WTC11 (cell line): ENCODE measurements at regions not wholly inside any gene's neighbourhood (a gene's known extent, or its start where the extent isn't known, plus 50 kb on each side); places are given as distances from the start of the nearest gene placed in this dataset.

Experiments
- ATAC-seq: fragments of 200-7000 bp; cut with Tn5 transposase; 2 replicates; pipeline ENCODE4 v1.10.0; 2021; ENCODE audit warnings: mild to moderate bottlenecking, moderate library complexity
- CTCF ChIA-PET: fragments of 300-600 bp; sonication (Branson Sonifier 250); formaldehyde crosslinking; loops from one replicate; lab custom pipeline; 2021; ENCODE audit warnings: antibody characterized with exemption; lab: Charles Lee
- POLR2A ChIA-PET: fragments of 350-600 bp; sonication (Branson Sonifier 250); formaldehyde crosslinking; loops from one replicate; lab custom pipeline; 2021; ENCODE audit warnings: antibody characterized with exemption; lab: Charles Lee
- DNase-seq: peaks from one replicate; pipeline ENCODE4 v3.0.0; 2021; ENCODE audit warnings: low spot score
- H3K27ac Mint-ChIP-seq: 2 replicates; pipeline ENCODE4 v1.8.0; 2021; ENCODE audit warnings: mixed read lengths
- H3K27me3 Mint-ChIP-seq: 2 replicates; pipeline ENCODE4 v1.8.0; 2021; ENCODE audit warnings: low read depth, mild to moderate bottlenecking, moderate library complexity, mixed read lengths
- H3K36me3 Mint-ChIP-seq: 2 replicates; pipeline ENCODE4 v1.8.0; 2021; ENCODE audit warnings: mixed read lengths
- H3K4me1 Mint-ChIP-seq: 2 replicates; pipeline ENCODE4 v1.8.0; 2022; ENCODE audit warnings: mixed read lengths
- H3K4me3 Mint-ChIP-seq: 2 replicates; pipeline ENCODE4 v1.8.0; 2021; ENCODE audit warnings: mild to moderate bottlenecking, moderate library complexity, mixed read lengths
- H3K9me3 Mint-ChIP-seq: 2 replicates; pipeline ENCODE4 v1.8.0; 2021; ENCODE audit warnings: mixed read lengths
- EMX1 ChIP-seq: fragments of 250-450 bp; sonication (Bioruptor Pico); IDR thresholded peaks from 2 replicates; pipeline ENCODE4 v1.8.0; 2021; ENCODE audit warnings: mild to moderate bottlenecking
- ESRRA ChIP-seq: sonication (generic); formaldehyde crosslinking; IDR thresholded peaks from 2 replicates; pipeline ENCODE4 v1.8.1; 2022; ENCODE audit warnings: mild to moderate bottlenecking, missing genetic modification reagents, borderline replicate concordance
- IRF2 ChIP-seq: sonication (generic); formaldehyde crosslinking; IDR thresholded peaks from 2 replicates; pipeline ENCODE4 v1.8.0; 2022; ENCODE audit warnings: low read depth, missing genetic modification reagents, borderline replicate concordance
- KAT7 ChIP-seq: sonication (generic); formaldehyde crosslinking; IDR thresholded peaks from 2 replicates; pipeline ENCODE4 v1.8.1; 2023; ENCODE audit warnings: missing genetic modification reagents, mild to moderate bottlenecking, borderline replicate concordance
- NFYB ChIP-seq: sonication (generic); formaldehyde crosslinking; conservative IDR thresholded peaks from 2 replicates; pipeline ENCODE4 v1.8.0; 2022; ENCODE audit warnings: low read depth, missing genetic modification reagents
- NR3C1 ChIP-seq: sonication (generic); formaldehyde crosslinking; conservative IDR thresholded peaks from 2 replicates; pipeline ENCODE4 v1.8.1; 2023; ENCODE audit warnings: low read depth, mild to moderate bottlenecking, missing genetic modification reagents
- SMAD3 ChIP-seq: sonication (generic); formaldehyde crosslinking; IDR thresholded peaks from 2 replicates; pipeline ENCODE4 v1.8.0; 2022; ENCODE audit warnings: missing genetic modification reagents, mild to moderate bottlenecking, borderline replicate concordance
- SMAD4 ChIP-seq: sonication (generic); formaldehyde crosslinking; IDR thresholded peaks from 2 replicates; pipeline ENCODE4 v1.8.0; 2022; ENCODE audit warnings: mild to moderate bottlenecking, missing genetic modification reagents
- ZNF138 ChIP-seq: sonication (generic); formaldehyde crosslinking; conservative IDR thresholded peaks from 2 replicates; pipeline ENCODE4 v1.8.1; 2022; ENCODE audit warnings: mild to moderate bottlenecking, moderate library complexity, missing genetic modification reagents
- ZNF232 ChIP-seq: sonication (generic); formaldehyde crosslinking; IDR thresholded peaks from 2 replicates; pipeline ENCODE4 v1.8.0; 2022; ENCODE audit warnings: mild to moderate bottlenecking, missing genetic modification reagents
- ZNF263 ChIP-seq: sonication (generic); formaldehyde crosslinking; IDR thresholded peaks from 2 replicates; pipeline ENCODE4 v1.8.1; 2022; ENCODE audit warnings: low read depth, mild to moderate bottlenecking, moderate library complexity, missing genetic modification reagents
- ZNF423 ChIP-seq: fragments of 250-450 bp; sonication (Bioruptor Pico); IDR thresholded peaks from 2 replicates; pipeline ENCODE4 v2.1.2; 2022; ENCODE audit warnings: mild to moderate bottlenecking, moderate library complexity
- TF ChIP-seq, protein P1 (sequence below): sonication (generic); formaldehyde crosslinking; IDR thresholded peaks from 2 replicates; pipeline ENCODE4 v1.8.0; 2023; ENCODE audit warnings: missing genetic modification reagents, mild to moderate bottlenecking, borderline replicate concordance
- TF ChIP-seq, protein P2 (sequence below): sonication (generic); formaldehyde crosslinking; IDR thresholded peaks from 2 replicates; pipeline ENCODE4 v1.8.1; 2022; ENCODE audit warnings: mild to moderate bottlenecking, missing genetic modification reagents, moderate library complexity, borderline replicate concordance
- TF ChIP-seq, protein P3 (sequence below): sonication (generic); formaldehyde crosslinking; IDR thresholded peaks from 2 replicates; pipeline ENCODE4 v1.8.1; 2023; ENCODE audit warnings: mild to moderate bottlenecking, missing genetic modification reagents
- TF ChIP-seq, protein P4 (sequence below): sonication (generic); formaldehyde crosslinking; IDR thresholded peaks from 2 replicates; pipeline ENCODE4 v1.8.0; 2022; ENCODE audit warnings: mild to moderate bottlenecking, missing genetic modification reagents
- TF ChIP-seq, protein P5 (sequence below): fragments of 200-600 bp; IDR thresholded peaks from 2 replicates; pipeline ENCODE4 v1.8.0; 2022; ENCODE audit warnings: antibody characterized with exemption

DNA sequence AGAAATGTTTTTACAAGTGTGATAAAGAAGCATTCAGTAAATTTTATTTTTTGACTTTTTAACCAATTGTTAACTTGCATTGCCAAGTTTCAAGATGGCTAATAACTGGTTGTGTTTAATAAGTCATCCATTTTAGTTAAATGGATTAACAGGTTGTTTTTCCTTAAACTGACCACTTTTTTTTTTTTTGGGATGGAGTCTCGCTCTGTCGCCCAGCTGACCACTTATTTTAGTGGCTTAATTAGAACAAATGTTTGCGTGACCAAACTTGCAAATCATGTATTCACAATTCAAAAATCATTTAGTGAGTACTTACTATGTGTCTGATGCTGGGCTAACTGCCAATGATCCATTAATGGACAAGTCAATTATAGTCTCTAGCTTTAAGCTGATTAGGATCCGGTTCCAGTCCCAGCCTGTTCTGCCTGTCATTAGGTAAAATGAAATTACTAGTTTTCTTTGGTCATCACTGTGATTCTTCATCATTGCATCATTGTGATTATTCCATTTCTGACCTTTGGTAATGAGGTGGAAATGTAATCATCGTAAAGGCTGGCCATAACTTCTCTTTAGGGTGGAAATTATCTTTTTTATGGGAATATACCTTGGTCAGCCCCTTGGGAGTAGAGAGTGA is 729.2 kb upstream of the MARCKS start:
- POLR2A ChIA-PET, result no interaction called here

DNA sequence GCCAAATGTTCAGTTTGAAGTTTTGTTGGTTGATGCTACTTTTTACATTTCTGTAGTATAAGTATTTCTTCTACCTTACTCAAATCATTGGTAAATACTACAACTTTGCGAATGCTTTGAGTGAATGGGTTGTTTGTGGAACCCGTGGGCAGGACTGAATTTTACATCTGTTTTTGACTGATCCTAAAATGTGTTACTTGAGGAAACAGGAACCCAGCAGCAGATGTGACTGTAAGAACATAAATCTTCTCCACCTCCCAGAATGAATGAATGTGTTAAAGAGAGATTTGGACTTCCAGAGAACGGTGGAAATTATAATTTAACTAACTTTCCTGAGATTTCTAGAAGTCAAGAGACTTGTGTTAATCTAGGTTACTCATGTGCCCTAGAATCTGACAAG is 728.5 kb upstream of the MARCKS start:
- Mint-ChIP-seq H3K27me3 (no peaks in the 10 kb centered on the region), H3K4me1 (0 out of 2 replicates have a peak, but pooled peaks cover 3% of the 10 kb centered on the region), H3K4me3 (no peak overlapping the region)
- POLR2A ChIA-PET, result no interaction called here
- TF ChIP-seq KAT7 (CRISPR knock-in tag), result no peak
- no peak for TF ChIP-seq SMAD3 (CRISPR knock-in tag)
- TF ChIP-seq, protein P1, sequence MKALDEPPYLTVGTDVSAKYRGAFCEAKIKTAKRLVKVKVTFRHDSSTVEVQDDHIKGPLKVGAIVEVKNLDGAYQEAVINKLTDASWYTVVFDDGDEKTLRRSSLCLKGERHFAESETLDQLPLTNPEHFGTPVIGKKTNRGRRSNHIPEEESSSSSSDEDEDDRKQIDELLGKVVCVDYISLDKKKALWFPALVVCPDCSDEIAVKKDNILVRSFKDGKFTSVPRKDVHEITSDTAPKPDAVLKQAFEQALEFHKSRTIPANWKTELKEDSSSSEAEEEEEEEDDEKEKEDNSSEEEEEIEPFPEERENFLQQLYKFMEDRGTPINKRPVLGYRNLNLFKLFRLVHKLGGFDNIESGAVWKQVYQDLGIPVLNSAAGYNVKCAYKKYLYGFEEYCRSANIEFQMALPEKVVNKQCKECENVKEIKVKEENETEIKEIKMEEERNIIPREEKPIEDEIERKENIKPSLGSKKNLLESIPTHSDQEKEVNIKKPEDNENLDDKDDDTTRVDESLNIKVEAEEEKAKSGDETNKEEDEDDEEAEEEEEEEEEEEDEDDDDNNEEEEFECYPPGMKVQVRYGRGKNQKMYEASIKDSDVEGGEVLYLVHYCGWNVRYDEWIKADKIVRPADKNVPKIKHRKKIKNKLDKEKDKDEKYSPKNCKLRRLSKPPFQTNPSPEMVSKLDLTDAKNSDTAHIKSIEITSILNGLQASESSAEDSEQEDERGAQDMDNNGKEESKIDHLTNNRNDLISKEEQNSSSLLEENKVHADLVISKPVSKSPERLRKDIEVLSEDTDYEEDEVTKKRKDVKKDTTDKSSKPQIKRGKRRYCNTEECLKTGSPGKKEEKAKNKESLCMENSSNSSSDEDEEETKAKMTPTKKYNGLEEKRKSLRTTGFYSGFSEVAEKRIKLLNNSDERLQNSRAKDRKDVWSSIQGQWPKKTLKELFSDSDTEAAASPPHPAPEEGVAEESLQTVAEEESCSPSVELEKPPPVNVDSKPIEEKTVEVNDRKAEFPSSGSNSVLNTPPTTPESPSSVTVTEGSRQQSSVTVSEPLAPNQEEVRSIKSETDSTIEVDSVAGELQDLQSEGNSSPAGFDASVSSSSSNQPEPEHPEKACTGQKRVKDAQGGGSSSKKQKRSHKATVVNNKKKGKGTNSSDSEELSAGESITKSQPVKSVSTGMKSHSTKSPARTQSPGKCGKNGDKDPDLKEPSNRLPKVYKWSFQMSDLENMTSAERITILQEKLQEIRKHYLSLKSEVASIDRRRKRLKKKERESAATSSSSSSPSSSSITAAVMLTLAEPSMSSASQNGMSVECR (CRISPR knock-in tag), result no peak
- TF ChIP-seq, all 79 proteins: peak for 0
- CTCF ChIA-PET, result no interaction called here
- no peaks in the 10 kb centered on the region for H3K36me3 Mint-ChIP-seq
- ATAC-seq, result no peak
- no peaks in the 10 kb centered on the region for H3K9me3 Mint-ChIP-seq
- H3K27ac Mint-ChIP-seq, result no peak overlapping the region
- no peak for DNase-seq

More for the DNA sequence above, 729.2 kb upstream of the MARCKS start:
- CTCF ChIA-PET, result no interaction called here
- Mint-ChIP-seq H3K4me1 (0 out of 2 replicates have a peak, but pooled peaks cover 3% of the 10 kb centered on the region), H3K9me3 (no peaks in the 10 kb centered on the region)
- TF ChIP-seq ESRRA (CRISPR knock-in tag) (no peak), NR3C1 (no peak), IRF2 (CRISPR knock-in tag) (no peak), ZNF423 (no peak)
- TF ChIP-seq, protein P2, sequence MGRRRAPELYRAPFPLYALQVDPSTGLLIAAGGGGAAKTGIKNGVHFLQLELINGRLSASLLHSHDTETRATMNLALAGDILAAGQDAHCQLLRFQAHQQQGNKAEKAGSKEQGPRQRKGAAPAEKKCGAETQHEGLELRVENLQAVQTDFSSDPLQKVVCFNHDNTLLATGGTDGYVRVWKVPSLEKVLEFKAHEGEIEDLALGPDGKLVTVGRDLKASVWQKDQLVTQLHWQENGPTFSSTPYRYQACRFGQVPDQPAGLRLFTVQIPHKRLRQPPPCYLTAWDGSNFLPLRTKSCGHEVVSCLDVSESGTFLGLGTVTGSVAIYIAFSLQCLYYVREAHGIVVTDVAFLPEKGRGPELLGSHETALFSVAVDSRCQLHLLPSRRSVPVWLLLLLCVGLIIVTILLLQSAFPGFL (CRISPR knock-in tag), result no peak
- TF ChIP-seq, protein P3, sequence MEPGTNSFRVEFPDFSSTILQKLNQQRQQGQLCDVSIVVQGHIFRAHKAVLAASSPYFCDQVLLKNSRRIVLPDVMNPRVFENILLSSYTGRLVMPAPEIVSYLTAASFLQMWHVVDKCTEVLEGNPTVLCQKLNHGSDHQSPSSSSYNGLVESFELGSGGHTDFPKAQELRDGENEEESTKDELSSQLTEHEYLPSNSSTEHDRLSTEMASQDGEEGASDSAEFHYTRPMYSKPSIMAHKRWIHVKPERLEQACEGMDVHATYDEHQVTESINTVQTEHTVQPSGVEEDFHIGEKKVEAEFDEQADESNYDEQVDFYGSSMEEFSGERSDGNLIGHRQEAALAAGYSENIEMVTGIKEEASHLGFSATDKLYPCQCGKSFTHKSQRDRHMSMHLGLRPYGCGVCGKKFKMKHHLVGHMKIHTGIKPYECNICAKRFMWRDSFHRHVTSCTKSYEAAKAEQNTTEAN, result no peak
- TF ChIP-seq, protein P4, sequence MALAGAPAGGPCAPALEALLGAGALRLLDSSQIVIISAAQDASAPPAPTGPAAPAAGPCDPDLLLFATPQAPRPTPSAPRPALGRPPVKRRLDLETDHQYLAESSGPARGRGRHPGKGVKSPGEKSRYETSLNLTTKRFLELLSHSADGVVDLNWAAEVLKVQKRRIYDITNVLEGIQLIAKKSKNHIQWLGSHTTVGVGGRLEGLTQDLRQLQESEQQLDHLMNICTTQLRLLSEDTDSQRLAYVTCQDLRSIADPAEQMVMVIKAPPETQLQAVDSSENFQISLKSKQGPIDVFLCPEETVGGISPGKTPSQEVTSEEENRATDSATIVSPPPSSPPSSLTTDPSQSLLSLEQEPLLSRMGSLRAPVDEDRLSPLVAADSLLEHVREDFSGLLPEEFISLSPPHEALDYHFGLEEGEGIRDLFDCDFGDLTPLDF (CRISPR knock-in tag), result no peak
- TF ChIP-seq, all 79 proteins: peak for 0
- Mint-ChIP-seq H3K4me3 (no peak overlapping the region), H3K27ac (no peak overlapping the region), H3K36me3 (no peaks in the 10 kb centered on the region), H3K27me3 (no peaks in the 10 kb centered on the region)
- no peak for ATAC-seq
- no peak for DNase-seq

DNA sequence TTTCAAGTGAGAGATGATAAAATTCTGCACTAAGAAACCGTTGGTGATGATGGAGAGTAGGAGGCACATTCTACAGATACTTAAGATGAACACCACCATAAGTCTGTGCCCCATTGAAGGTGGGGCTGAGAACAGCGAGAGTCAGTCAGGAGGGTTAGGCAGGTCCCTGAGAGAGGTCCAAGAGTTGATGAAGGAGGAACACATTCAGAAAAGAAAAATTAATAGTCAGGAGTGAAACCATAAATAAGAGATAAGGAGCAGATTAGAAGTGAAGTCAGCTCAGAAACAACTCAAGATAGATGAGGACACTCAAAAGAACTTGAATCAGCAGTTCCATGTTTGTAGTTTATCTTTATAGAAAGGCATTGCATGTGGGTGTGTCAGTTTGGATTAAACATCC is 727.2 kb upstream of the MARCKS start:
- Mint-ChIP-seq H3K9me3 (no peaks in the 10 kb centered on the region), H3K4me3 (no peak overlapping the region), H3K4me1 (0 out of 2 replicates have a peak, but pooled peaks cover 3% of the 10 kb centered on the region), H3K27me3 (no peaks in the 10 kb centered on the region), H3K36me3 (no peaks in the 10 kb centered on the region), H3K27ac (no peak overlapping the region)
- ChIA-PET CTCF (no interaction called here), POLR2A (no interaction called here)
- TF ChIP-seq SMAD4 (CRISPR knock-in tag) (no peak), ZNF232 (no peak), ZNF263 (CRISPR knock-in tag) (no peak), EMX1 (CRISPR knock-in tag) (no peak), NFYB (CRISPR knock-in tag) (no peak), ZNF138 (CRISPR knock-in tag) (no peak)
- TF ChIP-seq, protein P5, sequence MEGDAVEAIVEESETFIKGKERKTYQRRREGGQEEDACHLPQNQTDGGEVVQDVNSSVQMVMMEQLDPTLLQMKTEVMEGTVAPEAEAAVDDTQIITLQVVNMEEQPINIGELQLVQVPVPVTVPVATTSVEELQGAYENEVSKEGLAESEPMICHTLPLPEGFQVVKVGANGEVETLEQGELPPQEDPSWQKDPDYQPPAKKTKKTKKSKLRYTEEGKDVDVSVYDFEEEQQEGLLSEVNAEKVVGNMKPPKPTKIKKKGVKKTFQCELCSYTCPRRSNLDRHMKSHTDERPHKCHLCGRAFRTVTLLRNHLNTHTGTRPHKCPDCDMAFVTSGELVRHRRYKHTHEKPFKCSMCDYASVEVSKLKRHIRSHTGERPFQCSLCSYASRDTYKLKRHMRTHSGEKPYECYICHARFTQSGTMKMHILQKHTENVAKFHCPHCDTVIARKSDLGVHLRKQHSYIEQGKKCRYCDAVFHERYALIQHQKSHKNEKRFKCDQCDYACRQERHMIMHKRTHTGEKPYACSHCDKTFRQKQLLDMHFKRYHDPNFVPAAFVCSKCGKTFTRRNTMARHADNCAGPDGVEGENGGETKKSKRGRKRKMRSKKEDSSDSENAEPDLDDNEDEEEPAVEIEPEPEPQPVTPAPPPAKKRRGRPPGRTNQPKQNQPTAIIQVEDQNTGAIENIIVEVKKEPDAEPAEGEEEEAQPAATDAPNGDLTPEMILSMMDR, result no peak
- TF ChIP-seq, protein P4 (CRISPR knock-in tag), result no peak
- ATAC-seq, result no peak
- no peak for DNase-seq
